Peyer's patch (tissue), 4 donors: ENCODE measurements at regions not wholly inside any gene's neighbourhood (a gene's known extent, or its start where the extent isn't known, plus 50 kb on each side); places are given as distances from the start of the nearest gene placed in this dataset.

ENCODE experiments used
- DNase-seq, 3 donors: peaks; one replicate each; pipeline ENCODE4 v3.0.0-alpha.2; 2017 to 2019
- H3K27ac ChIP-seq, 4 donors: fragments of 200-600 bp; sonication (generic); one replicate each; pipeline ENCODE4 v1.5.1; 2016 to 2019
- H3K27me3 ChIP-seq, 2 donors: fragments of 200-600 bp; sonication (generic); one replicate each; pipeline ENCODE4 v1.5.1; 2019
- H3K36me3 ChIP-seq, 3 donors: fragments of 200-600 bp; sonication (generic); one replicate each; pipeline ENCODE4 v1.5.1; 2016 to 2019
- H3K4me1 ChIP-seq, 4 donors: fragments of 200-600 bp; sonication (generic); one replicate each; pipeline ENCODE4 v1.5.1; 2016 to 2019
- H3K4me3 ChIP-seq, 4 donors: fragments of 200-600 bp; sonication (generic); 1 replicate in 3 of 4; 2 replicates in 1 of 4; pipeline ENCODE4 v1.5.1; 2016 to 2019; ENCODE audit warnings: mild to moderate bottlenecking in 1 of 4
- H3K9me3 ChIP-seq, 4 donors: fragments of 200-600 bp; sonication (generic); one replicate each; pipeline ENCODE4 v1.5.1; 2016 to 2019; ENCODE audit warnings: mild to moderate bottlenecking in 1 of 4
- POLR2A ChIP-seq, 2 donors: fragments of 450-650 bp; IDR thresholded peaks; one replicate each; pipeline ENCODE4 v1.5.1; 2017; ENCODE audit warnings: antibody characterized with exemption in 2 of 2, mild to moderate bottlenecking in 2 of 2, moderate library complexity in 2 of 2
- TF ChIP-seq, protein P1 (sequence below), 6 experiments: fragments of 450-650 bp in 4 of 6; fragments of 200-600 bp in 2 of 6; sonication (generic) in 1 of 6; IDR thresholded peaks; one replicate each; pipeline ENCODE4 v1.5.1; 2017 to 2019; ENCODE audit warnings: antibody characterized with exemption in 6 of 6, mild to moderate bottlenecking in 3 of 6, moderate library complexity in 1 of 6

DNA sequence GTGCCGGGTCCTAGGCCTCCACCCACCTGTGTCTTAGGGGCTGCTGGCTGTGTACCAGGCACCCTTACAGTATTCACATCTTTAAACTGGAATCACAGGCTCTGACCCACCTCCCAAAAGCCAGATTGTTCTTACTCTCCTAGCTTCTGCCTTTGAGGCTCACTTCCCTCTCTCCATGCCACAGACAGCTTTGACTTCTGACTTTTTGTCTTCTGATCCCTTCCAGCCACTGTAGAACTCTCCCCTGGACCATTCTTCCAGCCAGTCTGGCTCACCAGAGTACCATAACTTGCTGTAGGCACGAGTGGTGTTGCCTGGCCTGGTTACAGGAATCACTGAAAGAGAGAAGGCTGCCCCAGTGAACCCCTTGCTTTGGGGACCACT lies 58.1 kb upstream of the STUM start:
- H3K27me3 ChIP-seq = no peaks in the 10 kb centered on the region
- TF ChIP-seq, protein P1, sequence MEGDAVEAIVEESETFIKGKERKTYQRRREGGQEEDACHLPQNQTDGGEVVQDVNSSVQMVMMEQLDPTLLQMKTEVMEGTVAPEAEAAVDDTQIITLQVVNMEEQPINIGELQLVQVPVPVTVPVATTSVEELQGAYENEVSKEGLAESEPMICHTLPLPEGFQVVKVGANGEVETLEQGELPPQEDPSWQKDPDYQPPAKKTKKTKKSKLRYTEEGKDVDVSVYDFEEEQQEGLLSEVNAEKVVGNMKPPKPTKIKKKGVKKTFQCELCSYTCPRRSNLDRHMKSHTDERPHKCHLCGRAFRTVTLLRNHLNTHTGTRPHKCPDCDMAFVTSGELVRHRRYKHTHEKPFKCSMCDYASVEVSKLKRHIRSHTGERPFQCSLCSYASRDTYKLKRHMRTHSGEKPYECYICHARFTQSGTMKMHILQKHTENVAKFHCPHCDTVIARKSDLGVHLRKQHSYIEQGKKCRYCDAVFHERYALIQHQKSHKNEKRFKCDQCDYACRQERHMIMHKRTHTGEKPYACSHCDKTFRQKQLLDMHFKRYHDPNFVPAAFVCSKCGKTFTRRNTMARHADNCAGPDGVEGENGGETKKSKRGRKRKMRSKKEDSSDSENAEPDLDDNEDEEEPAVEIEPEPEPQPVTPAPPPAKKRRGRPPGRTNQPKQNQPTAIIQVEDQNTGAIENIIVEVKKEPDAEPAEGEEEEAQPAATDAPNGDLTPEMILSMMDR (IDR thresholded peaks at IDR 0.05) = no peak
- TF ChIP-seq POLR2A (IDR thresholded peaks at IDR 0.05) = no peak
- H3K4me3 ChIP-seq = no peak overlapping the region
- no peaks in the 10 kb centered on the region for H3K36me3 ChIP-seq
- no peaks in the 10 kb centered on the region for H3K4me1 ChIP-seq
- H3K9me3 ChIP-seq = no peaks in the 10 kb centered on the region
- DNase-seq = no peak
- H3K27ac ChIP-seq = no peak overlapping the region

DNA sequence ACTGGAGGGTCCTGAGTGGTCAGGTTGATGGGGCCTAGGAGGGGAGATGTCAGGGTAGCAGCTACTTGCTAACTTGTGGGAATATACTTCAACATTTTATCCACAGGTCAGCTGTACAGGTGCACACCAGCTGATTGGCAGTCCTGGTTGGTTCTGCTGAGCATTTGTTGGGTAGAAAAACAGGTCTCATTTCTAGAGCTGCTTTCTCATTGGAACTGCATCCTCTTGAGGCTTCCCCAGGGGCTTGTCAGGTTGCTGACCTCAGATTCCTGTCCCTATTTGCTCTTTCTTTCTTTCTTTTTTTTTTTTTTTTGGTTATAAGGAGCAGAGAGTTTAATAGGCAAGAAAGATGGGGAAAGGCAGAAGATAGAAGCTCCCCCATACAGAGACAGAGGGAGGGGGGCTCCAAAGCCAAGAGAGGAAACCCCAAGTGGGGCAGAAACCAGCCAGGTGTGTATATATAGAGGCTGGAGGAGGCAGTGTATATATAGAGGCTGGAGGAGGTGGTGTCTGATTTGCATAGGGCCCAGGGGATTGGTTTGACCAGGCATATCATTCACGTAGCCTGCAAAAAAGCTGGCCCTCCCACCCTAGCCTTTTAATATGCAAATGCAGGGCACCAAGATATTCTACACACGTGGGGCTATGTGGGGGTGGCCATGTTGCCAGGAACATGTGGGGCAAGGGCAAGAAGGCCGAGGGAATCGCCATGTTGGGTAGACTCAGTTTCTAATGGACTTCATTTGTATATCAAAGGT lies 57.3 kb upstream of the STUM start:
- H3K27me3 ChIP-seq = no peaks in the 10 kb centered on the region
- H3K4me1 ChIP-seq = no peaks in the 10 kb centered on the region
- no peak overlapping the region for H3K4me3 ChIP-seq
- no peaks in the 10 kb centered on the region for H3K9me3 ChIP-seq
- DNase-seq = no peak
- H3K27ac ChIP-seq = no peak overlapping the region
- H3K36me3 ChIP-seq = no peaks in the 10 kb centered on the region
- TF ChIP-seq POLR2A (IDR thresholded peaks at IDR 0.05) = no peak

DNA sequence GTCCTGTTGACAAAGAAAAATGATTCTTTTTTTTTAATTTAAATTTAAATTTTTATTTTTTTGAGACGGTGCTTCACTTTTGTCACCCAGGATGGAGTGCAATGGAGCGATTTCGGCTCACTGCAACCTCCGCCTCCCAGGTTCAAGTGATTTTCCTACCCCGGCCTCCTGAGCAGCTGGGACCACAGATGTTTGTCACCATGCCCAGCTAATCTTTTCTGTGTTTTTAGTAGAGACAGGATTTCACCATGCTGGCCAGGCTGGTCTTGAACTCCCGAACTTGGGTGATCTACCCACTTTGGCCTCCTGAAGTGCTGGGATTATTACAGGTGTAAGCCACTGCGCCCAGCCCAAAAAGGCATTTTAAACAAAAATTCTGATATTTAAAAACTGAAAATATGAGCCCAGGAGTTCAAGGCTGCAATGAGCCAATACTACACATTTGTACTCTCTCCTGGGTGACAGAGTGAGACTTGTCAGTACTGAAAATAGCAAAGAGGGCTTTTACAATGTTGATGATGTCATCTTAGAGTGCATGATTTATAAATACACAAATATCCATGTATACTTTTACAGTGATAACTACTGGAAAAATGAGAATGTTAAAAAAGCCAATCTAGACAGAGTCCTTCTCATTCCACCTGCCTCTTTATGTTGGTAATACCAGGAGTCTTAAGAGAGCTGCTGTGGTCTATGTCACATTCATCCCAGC lies 56.0 kb upstream of the STUM start:
- Histone ChIP-seq H3K36me3 (no peaks in the 10 kb centered on the region), H3K4me3 (no peak overlapping the region), H3K9me3 (no peaks in the 10 kb centered on the region), H3K27ac (no peak overlapping the region), H3K4me1 (no peaks in the 10 kb centered on the region), H3K27me3 (no peaks in the 10 kb centered on the region)
- TF ChIP-seq POLR2A (IDR thresholded peaks at IDR 0.05) = no peak
- TF ChIP-seq, protein P1 (IDR thresholded peaks at IDR 0.05) = no peak
- no peak for DNase-seq

DNA sequence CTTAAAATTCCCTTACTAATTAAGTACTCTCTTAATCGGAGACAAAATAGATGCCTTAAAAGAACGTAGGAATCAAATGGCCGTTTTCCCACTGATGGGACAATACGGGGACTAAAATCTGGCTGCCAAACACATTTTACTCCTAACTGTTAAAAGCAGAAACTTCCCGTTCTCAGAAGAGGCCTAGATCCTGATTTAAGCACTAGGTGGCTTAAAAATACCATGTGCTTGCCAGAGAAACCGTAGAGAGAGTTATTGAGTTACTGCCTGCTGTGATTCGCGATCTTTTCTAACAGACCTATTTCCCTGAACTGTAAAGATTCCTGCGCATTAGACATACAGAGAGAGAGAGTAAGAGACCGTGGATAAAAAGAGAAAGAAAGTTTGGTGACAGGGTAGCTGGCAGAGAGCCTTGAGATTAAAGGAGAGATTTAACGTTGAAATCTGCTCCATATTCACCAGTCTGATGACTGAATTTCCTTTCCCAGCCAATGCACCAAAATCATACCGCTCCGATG lies 54.4 kb upstream of the STUM start:
- Histone ChIP-seq H3K27me3 (no peaks in the 10 kb centered on the region), H3K36me3 (no peaks in the 10 kb centered on the region), H3K4me3 (no peak overlapping the region), H3K27ac (no peak overlapping the region), H3K4me1 (no peaks in the 10 kb centered on the region), H3K9me3 (no peaks in the 10 kb centered on the region)
- no peak for DNase-seq
- TF ChIP-seq, protein P1 (IDR thresholded peaks at IDR 0.05) = no peak
- no peak for TF ChIP-seq POLR2A (IDR thresholded peaks at IDR 0.05)

GRCh38 chr1:226495716-226496115 lies 52.8 kb upstream of the STUM start:
- DNase-seq = no peak
- no peak overlapping the region for H3K27ac ChIP-seq
- H3K36me3 ChIP-seq = no peaks in the 10 kb centered on the region
- H3K27me3 ChIP-seq = no peaks in the 10 kb centered on the region
- H3K9me3 ChIP-seq = no peaks in the 10 kb centered on the region
- no peaks in the 10 kb centered on the region for H3K4me1 ChIP-seq
- no peak for TF ChIP-seq POLR2A (IDR thresholded peaks at IDR 0.05)
- TF ChIP-seq, protein P1 (IDR thresholded peaks at IDR 0.05) = no peak
- no peak overlapping the region for H3K4me3 ChIP-seq

DNA sequence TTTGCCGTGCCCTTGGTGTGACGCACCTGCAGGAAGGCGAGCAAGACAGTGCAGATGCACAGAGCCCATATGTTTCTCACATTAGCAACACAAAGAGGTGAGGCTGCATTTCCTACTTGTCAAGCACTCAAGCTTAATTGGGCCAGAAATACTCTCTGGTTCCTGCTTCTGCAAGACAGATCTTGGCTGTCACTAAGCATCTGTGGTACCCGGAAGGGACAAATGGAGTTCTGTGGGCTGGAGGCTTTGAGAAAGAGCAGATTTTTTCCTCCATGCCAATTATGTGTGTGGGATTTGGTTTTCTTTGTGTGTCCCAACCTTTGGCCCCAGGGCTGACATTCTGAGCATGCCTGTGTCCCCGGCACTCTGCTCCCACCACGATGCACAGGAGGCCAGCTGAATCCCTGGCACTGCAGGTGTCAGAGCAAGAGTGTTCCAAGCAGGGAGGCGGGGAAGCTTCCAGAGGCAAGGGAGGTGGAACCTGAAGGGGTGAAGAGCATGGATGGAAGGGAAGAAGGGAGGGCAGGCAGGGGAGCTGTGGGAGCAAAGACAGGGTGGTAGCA lies 52.0 kb upstream of the STUM start:
- H3K36me3 ChIP-seq = no peaks in the 10 kb centered on the region
- DNase-seq = no peak
- no peaks in the 10 kb centered on the region for H3K4me1 ChIP-seq
- H3K4me3 ChIP-seq = no peak overlapping the region
- TF ChIP-seq POLR2A (IDR thresholded peaks at IDR 0.05) = no peak
- TF ChIP-seq, protein P1 (IDR thresholded peaks at IDR 0.05) = no peak
- H3K27me3 ChIP-seq = no peaks in the 10 kb centered on the region
- H3K9me3 ChIP-seq = no peaks in the 10 kb centered on the region
- no peak overlapping the region for H3K27ac ChIP-seq
